Heart left ventricle (tissue), 13 donors: ENCODE measurements at regions not wholly inside any gene's neighbourhood (a gene's known extent, or its start where the extent isn't known, plus 50 kb on each side); places are given as distances from the start of the nearest gene placed in this dataset.

Source experiments
- POLR2A ChIP-seq, 2 donors: fragments of 450-650 bp; IDR thresholded peaks; one replicate each; pipeline ENCODE4 v1.6.1; 2017; ENCODE audit warnings: antibody characterized with exemption in 2 of 2, mild to moderate bottlenecking in 2 of 2, moderate library complexity in 2 of 2
- TF ChIP-seq, protein P1 (sequence below), 12 donors: fragments of 200-600 bp; sonication (generic) in 4 of 12; IDR thresholded peaks; one replicate each; pipeline versions ENCODE4 v1.5.0 to v1.8.0; 2018 to 2022; ENCODE audit warnings: antibody characterized with exemption in 12 of 12, mild to moderate bottlenecking in 5 of 12
- donor health status: ischemic (EF 13 %, LVEDD 7.1; RV severe dilation, severe dysfunction).
- donor health status: DM: no; HTN: yes; CAD: no.
- donor health status: DM: no; HTN: no; CAD: no.
- donor health status: ischemic (EF 25% LVEDD 6.9; RV normal size, moderate dysfunction).
- donor health status: ischemic (EF 25% LVEDD 5.7; RV mildly dilated, moderate dysfunction).
- donor health status: ischemic (EF 35%, LVEDD 5.7; RV mildly dilated, moderate dysfunction).
- donor health status: nonischemic (EF 11% LVEDD 7.7; RV severe dilation, severe dysfunction).
- donor health status: DM: yes; HTN: yes; CAD: no.
- donor health status: PGD.
- donor health status: ischemic (EF 29% LVEDD 5.4; RV normal size, mild dysfunction).
- donor health status: nonischemic (EF 23%, LVEDD 6.1; RV moderate dilation, normal function).

DNA sequence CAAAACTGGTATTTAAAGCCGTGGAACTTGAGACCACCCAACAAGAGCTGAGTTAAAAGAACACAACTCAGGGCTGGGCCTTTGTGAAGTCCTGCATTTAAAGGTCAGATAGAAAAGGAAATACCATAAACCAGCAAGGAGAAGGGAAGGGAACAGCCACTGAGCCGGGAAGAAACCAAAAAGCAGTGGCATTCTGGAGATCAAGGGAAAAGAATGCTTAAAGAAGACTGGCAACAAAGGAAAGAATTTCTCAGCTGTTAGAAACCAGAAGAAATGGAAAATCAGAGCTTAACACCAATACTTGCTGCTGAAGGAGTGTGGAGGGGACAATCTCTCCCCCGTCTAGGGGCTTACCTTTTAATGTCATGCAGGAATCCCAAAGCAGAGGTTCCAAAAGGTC lies 247.4 kb upstream of the CHRNA7 start:
- TF ChIP-seq POLR2A (IDR thresholded peaks at IDR 0.05) = no peak
- TF ChIP-seq, protein P1, sequence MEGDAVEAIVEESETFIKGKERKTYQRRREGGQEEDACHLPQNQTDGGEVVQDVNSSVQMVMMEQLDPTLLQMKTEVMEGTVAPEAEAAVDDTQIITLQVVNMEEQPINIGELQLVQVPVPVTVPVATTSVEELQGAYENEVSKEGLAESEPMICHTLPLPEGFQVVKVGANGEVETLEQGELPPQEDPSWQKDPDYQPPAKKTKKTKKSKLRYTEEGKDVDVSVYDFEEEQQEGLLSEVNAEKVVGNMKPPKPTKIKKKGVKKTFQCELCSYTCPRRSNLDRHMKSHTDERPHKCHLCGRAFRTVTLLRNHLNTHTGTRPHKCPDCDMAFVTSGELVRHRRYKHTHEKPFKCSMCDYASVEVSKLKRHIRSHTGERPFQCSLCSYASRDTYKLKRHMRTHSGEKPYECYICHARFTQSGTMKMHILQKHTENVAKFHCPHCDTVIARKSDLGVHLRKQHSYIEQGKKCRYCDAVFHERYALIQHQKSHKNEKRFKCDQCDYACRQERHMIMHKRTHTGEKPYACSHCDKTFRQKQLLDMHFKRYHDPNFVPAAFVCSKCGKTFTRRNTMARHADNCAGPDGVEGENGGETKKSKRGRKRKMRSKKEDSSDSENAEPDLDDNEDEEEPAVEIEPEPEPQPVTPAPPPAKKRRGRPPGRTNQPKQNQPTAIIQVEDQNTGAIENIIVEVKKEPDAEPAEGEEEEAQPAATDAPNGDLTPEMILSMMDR (IDR thresholded peaks at IDR 0.05) = no peak
